ENCODE measurements at regions not wholly inside any gene's neighbourhood (a gene's known extent, or its start where the extent isn't known, plus 50 kb on each side); places are given as distances from the start of the nearest gene placed in this dataset.

- TF ChIP-seq ZBTB34 (CRISPR knock-in tag; IDR thresholded peaks at IDR 0.05), result no peak
- no peak for TF ChIP-seq ZNF503 (CRISPR knock-in tag; IDR thresholded peaks at IDR 0.05)
- no peak for TF ChIP-seq MBNL3 (CRISPR knock-in tag; conservative IDR thresholded peaks at IDR 0.05)
- no peak for TF ChIP-seq DMAP1 (CRISPR knock-in tag; IDR thresholded peaks at IDR 0.05)
- TF ChIP-seq ZFP37 (CRISPR knock-in tag; IDR thresholded peaks at IDR 0.05; ENCODE audit: borderline replicate concordance), result no peak
These were observed 227.9 kb upstream of the SHH start (continued) for GRCh38 chr7:156039971-156040677.

DNA sequence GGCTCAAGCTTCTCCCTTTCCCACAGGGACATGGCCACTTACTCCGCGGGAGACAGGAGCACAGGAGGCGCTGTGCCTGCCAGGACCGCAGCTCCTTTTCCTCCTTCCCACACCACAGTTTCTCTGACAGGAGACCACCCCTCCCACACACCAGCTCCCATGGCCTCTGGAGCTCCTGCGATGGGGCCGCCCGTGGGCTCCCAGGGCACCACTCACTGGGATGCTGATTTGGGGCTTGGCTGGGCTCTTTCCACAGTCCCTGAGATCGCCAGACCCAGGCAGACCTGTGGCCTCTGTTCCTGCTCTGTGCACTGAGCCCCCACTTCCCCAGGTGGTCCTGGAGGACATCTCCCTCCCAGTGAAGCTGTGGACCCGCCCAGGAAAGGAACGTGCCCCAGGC, 226.9 kb upstream of the SHH start:
- ChIA-PET POLR2A (no interaction called here), CTCF (ENCODE audit: low intra/inter-chr PET ratio, low total read pairs) (no interaction called here)
- no peak for ATAC-seq
- in situ Hi-C loops (cut with HindIII; ENCODE audit: extremely low pct_ligation_motif_present, low pct_unique_long_range_greater_than_20kb), result no loop called here
- BruUV-seq (replicated peaks), result no TSS peak
- H3K9me3 ChIP-seq (ENCODE audit: low read length), result no peaks in the 10 kb centered on the region
- no peak for FAIRE-seq
- no peaks in the 10 kb centered on the region for H3K4me1 ChIP-seq (ENCODE audit: insufficient read depth, low read length)
- H3K79me2 ChIP-seq (ENCODE audit: insufficient read depth, low read length), result no peaks in the 10 kb centered on the region
- H3K4me2 ChIP-seq (ENCODE audit: low read depth, low read length), result no peak overlapping the region
- no peak for DNase-seq (ENCODE audit: low spot score)
- peaks cover 2% of the 10 kb centered on the region; the same call in 1 of the 2 replicates for H4K20me1 ChIP-seq (ENCODE audit: insufficient read depth, low read length)
- WGBS (ENCODE audit: low lambda C conversion rate), result 52% methylated on average over 6 of the region's 10 CpGs
- intact Hi-C loops (cut with micrococcal nuclease; ENCODE audit: unreplicated experiment), result no loop called here
- no peak overlapping the region for H2AFZ ChIP-seq (ENCODE audit: low read length)
- no peak overlapping the region for H3K4me3 ChIP-seq (replicated peaks in 1 of 3; ENCODE audit: insufficient read depth in 1 of 3, low read depth in 2 of 3, low read length in 3 of 3)
- no peak overlapping the region for H3K9ac ChIP-seq (ENCODE audit: insufficient read depth, low read depth, low read length)
- H3K36me3 ChIP-seq (replicated peaks in 1 of 2; ENCODE audit: control insufficient read depth in 1 of 2, insufficient read depth in 2 of 2, low read length in 2 of 2), result no peaks in the 10 kb centered on the region
- H3K27me3 ChIP-seq (ENCODE audit: control insufficient read depth in 1 of 2, insufficient read depth in 2 of 2, low read length in 2 of 2), result peaks cover 13 to 70% of the 10 kb centered on the region in 2 experiments
- H3K27ac ChIP-seq (ENCODE audit: extremely low read length, insufficient read depth, low read length), result no peak overlapping the region
- no peak for TF ChIP-seq ZBTB49 (CRISPR knock-in tag; IDR thresholded peaks at IDR 0.05; ENCODE audit: borderline replicate concordance)
- no peak for TF ChIP-seq ZNF383 (CRISPR knock-in tag; IDR thresholded peaks at IDR 0.05; ENCODE audit: borderline replicate concordance)
- no peak for TF ChIP-seq ZFP36L2 (CRISPR knock-in tag; IDR thresholded peaks at IDR 0.05)
- TF ChIP-seq, protein P1, sequence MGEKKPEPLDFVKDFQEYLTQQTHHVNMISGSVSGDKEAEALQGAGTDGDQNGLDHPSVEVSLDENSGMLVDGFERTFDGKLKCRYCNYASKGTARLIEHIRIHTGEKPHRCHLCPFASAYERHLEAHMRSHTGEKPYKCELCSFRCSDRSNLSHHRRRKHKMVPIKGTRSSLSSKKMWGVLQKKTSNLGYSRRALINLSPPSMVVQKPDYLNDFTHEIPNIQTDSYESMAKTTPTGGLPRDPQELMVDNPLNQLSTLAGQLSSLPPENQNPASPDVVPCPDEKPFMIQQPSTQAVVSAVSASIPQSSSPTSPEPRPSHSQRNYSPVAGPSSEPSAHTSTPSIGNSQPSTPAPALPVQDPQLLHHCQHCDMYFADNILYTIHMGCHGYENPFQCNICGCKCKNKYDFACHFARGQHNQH (CRISPR knock-in tag; IDR thresholded peaks at IDR 0.05), result no peak
- no peak for TF ChIP-seq ZNF263 (CRISPR knock-in tag; IDR thresholded peaks at IDR 0.05)
- no peak for TF ChIP-seq HOXA5 (CRISPR knock-in tag; IDR thresholded peaks at IDR 0.05)
- TF ChIP-seq CCAR2 (optimal IDR thresholded peaks at IDR 0.05; ENCODE audit: low read depth, low read length), result no peak
- no peak for TF ChIP-seq ZNF382 (CRISPR knock-in tag; IDR thresholded peaks at IDR 0.05; ENCODE audit: borderline replicate concordance)
- TF ChIP-seq ZNF709 (CRISPR knock-in tag; IDR thresholded peaks at IDR 0.05), result no peak
- TF ChIP-seq ZIK1 (CRISPR knock-in tag; IDR thresholded peaks at IDR 0.05; ENCODE audit: borderline replicate concordance, low read depth), result no peak

All from HepG2 (cell line).